ENCODE measurements at regions not wholly inside any gene's neighbourhood (a gene's known extent, or its start where the extent isn't known, plus 50 kb on each side); places are given as distances from the start of the nearest gene placed in this dataset.
"Not testable (repeated sequence)": the region's sequence is repeated elsewhere in the genome, so short reads cannot be mapped to it uniquely, and the experiment has no call there.

GRCh38 chr9:40097992-40098391 lies 742.5 kb downstream of the SPATA31A1 start:
- H3K27ac ChIP-seq: not testable (repeated sequence)

GRCh38 chr9:40106003-40106782 lies 750.7 kb downstream of the SPATA31A1 start:
- H3K27ac ChIP-seq: not testable (repeated sequence)

GRCh38 chr9:40106783-40107248 lies 751.3 kb downstream of the SPATA31A1 start:
- not testable (repeated sequence) for H3K27ac ChIP-seq

- H3K27ac ChIP-seq: not testable (repeated sequence)
Measured at GRCh38 chr9:40107251-40107650, 751.8 kb downstream of the SPATA31A1 start.

- H3K27ac ChIP-seq: not testable (repeated sequence)
Measured at GRCh38 chr9:40108465-40108864, 753.0 kb downstream of the SPATA31A1 start.

GRCh38 chr9:40110751-40111150 lies 755.3 kb downstream of the SPATA31A1 start:
- not testable (repeated sequence) for H3K27ac ChIP-seq

- peak overlapping the region; percentile 29; the same call in 1 of the 2 replicates for H3K27ac ChIP-seq
Measured at GRCh38 chr9:40111571-40111970, 756.1 kb downstream of the SPATA31A1 start.

GRCh38 chr9:40130598-40130997 lies 775.1 kb downstream of the SPATA31A1 start:
- H3K27ac ChIP-seq: not testable (repeated sequence)

GRCh38 chr9:40169204-40169603 lies 813.7 kb downstream of the SPATA31A1 start:
- H3K27ac ChIP-seq: not testable (repeated sequence)

GRCh38 chr9:40173316-40173715 lies 817.8 kb downstream of the SPATA31A1 start:
- H3K27ac ChIP-seq: not testable (repeated sequence)

- not testable (repeated sequence) for H3K27ac ChIP-seq
Measured at GRCh38 chr9:40174035-40174434, 818.6 kb downstream of the SPATA31A1 start.

- not testable (repeated sequence) for H3K27ac ChIP-seq
Measured at GRCh38 chr9:40177403-40177802, 821.9 kb downstream of the SPATA31A1 start.

GRCh38 chr9:40191403-40191802 lies 835.9 kb downstream of the SPATA31A1 start:
- not testable (repeated sequence) for H3K27ac ChIP-seq

- not testable (repeated sequence) for H3K27ac ChIP-seq
Measured at GRCh38 chr9:40192162-40192561, 836.7 kb downstream of the SPATA31A1 start.

- not testable (repeated sequence) for H3K27ac ChIP-seq
Measured at GRCh38 chr9:40196165-40196714, 840.8 kb downstream of the SPATA31A1 start.

GRCh38 chr9:40196803-40197202 lies 841.3 kb downstream of the SPATA31A1 start:
- H3K27ac ChIP-seq: not testable (repeated sequence)

- H3K27ac ChIP-seq: not testable (repeated sequence)
Measured at GRCh38 chr9:40221596-40222233, 866.2 kb downstream of the SPATA31A1 start.
